K562 (cell line): ENCODE measurements at regions not wholly inside any gene's neighbourhood (a gene's known extent, or its start where the extent isn't known, plus 50 kb on each side); places are given as distances from the start of the nearest gene placed in this dataset.

Source experiments
- ATAC-seq: fragments of 200-7000 bp; cut with Tn5 transposase; 3 replicates; pipeline ENCODE4 v1.9.1; 2020; ENCODE audit warnings: moderate library complexity
- BruUV-seq: library from RNA; stranded (reverse); fragments of 400-500 nt; replicated peaks from 2 replicates; lab custom pipeline; 2021; lab: Mats Ljungman, UMichigan
- CTCF ChIA-PET: fragments of 300-600 bp; formaldehyde crosslinking; extraction: SDS; loops from one replicate; lab custom pipeline; 2021; ENCODE audit warnings: low intra/inter-chr PET ratio; lab: Yijun Ruan, JAX
- POLR2A ChIA-PET: fragments of 300-600, 350-650 bp; sonication (Branson Sonifier 250); formaldehyde crosslinking; extraction: SDS; loops from one replicate; lab custom pipeline; 2021; ENCODE audit warnings: antibody characterized with exemption, inconsistent platforms; lab: Yijun Ruan, JAX
- DNase-seq, 4 experiments: peaks; one replicate each; pipeline versions ENCODE4 v3.0.0 to v3.0.0-alpha.2; 2011 to 2018; ENCODE audit warnings: low spot score in 3 of 4, mixed read lengths in 3 of 4; ENCODE audit errors: extremely low read depth in 1 of 4
- FAIRE-seq: peaks from 2 replicates; lab custom pipeline; 2011; peaks lifted over from hg19 to GRCh38; lab: Jason Lieb, UNC
- H2AFZ ChIP-seq: 2 replicates; pipeline ENCODE4 v1.6.0; 2011; ENCODE audit warnings: low read depth, low read length, control low read depth, inconsistent platforms
- H3K27ac ChIP-seq: fragments of 200-600 bp; 3 replicates; pipeline ENCODE4 v1.8.0; 2011; ENCODE audit warnings: low read depth, mild to moderate bottlenecking, control low read depth, inconsistent platforms, low read length, moderate library complexity, mixed read lengths; ENCODE audit errors: extremely low read depth
- H3K27me3 ChIP-seq, 2 experiments: fragments of 300-600 bp in 1 of 2; 2 replicates in 1 of 2; 3 replicates in 1 of 2; pipeline versions ENCODE4 v1.6.0 to v1.8.0; 2011; ENCODE audit warnings: inconsistent platforms in 2 of 2, low read length in 2 of 2, mild to moderate bottlenecking in 1 of 2, mixed read lengths in 1 of 2, moderate library complexity in 1 of 2; ENCODE audit not compliant: control insufficient read depth in 2 of 2, insufficient read depth in 2 of 2
- H3K36me3 ChIP-seq: fragments of 300-600 bp; 3 replicates; pipeline ENCODE4 v1.8.0; 2011; ENCODE audit warnings: mild to moderate bottlenecking, low read length, inconsistent platforms; ENCODE audit not compliant: control insufficient read depth, insufficient read depth
- H3K4me1 ChIP-seq, 2 experiments: fragments of 200-600 bp in 1 of 2; replicated peaks in 1 of 2; 2 replicates in 1 of 2; 3 replicates in 1 of 2; pipeline versions ENCODE4 v1.5.1 to v1.8.0; 2011; ENCODE audit warnings: inconsistent platforms in 2 of 2, low read length in 2 of 2, mild to moderate bottlenecking in 1 of 2, mixed read lengths in 1 of 2, moderate library complexity in 1 of 2; ENCODE audit not compliant: control insufficient read depth in 2 of 2, insufficient read depth in 2 of 2
- H3K4me2 ChIP-seq: 2 replicates; pipeline ENCODE4 v1.6.1; 2011; ENCODE audit warnings: low read length, control low read depth, inconsistent platforms, mixed read lengths; ENCODE audit not compliant: insufficient read depth
- H3K4me3 ChIP-seq: fragments of 200-600 bp; sonication (generic), shearing (Covaris generic); 2 replicates; pipeline ENCODE4 v1.5.1; 2016; ENCODE audit warnings: control low read depth, inconsistent platforms
- H3K79me2 ChIP-seq: fragments of 200-600 bp; 3 replicates; pipeline ENCODE4 v1.8.0; 2011; ENCODE audit warnings: low read length, inconsistent platforms; ENCODE audit not compliant: control insufficient read depth, insufficient read depth
- H3K9ac ChIP-seq, 2 experiments: 2 replicates each; pipeline versions ENCODE4 v1.6.0 to v1.6.1; 2011; ENCODE audit warnings: low read depth in 2 of 2, low read length in 2 of 2, control low read depth in 1 of 2, inconsistent platforms in 1 of 2, mild to moderate bottlenecking in 1 of 2, mixed read lengths in 1 of 2; ENCODE audit not compliant: insufficient read depth in 1 of 2
- H3K9me1 ChIP-seq: one replicate; pipeline ENCODE4 v1.6.0; 2011; ENCODE audit warnings: inconsistent platforms, mild to moderate bottlenecking, low read length, moderate library complexity; ENCODE audit not compliant: control insufficient read depth, insufficient read depth
- H3K9me3 ChIP-seq: replicated peaks from 2 replicates; pipeline ENCODE4 v1.5.1; 2011; ENCODE audit warnings: low read depth, low read length, inconsistent platforms; ENCODE audit not compliant: control insufficient read depth, insufficient read depth
- H4K20me1 ChIP-seq: replicated peaks from 2 replicates; pipeline ENCODE4 v1.6.1; 2011; ENCODE audit warnings: low read length, inconsistent platforms, mixed read lengths; ENCODE audit not compliant: control insufficient read depth, insufficient read depth
- CREB1 ChIP-seq, 2 experiments: sonication (generic) in 1 of 2; formaldehyde crosslinking in 1 of 2; IDR thresholded peaks; 2 replicates each; pipeline versions ENCODE4 v1.6.1 to v1.8.0; 2012 to 2022; ENCODE audit warnings: inconsistent platforms in 1 of 2, mild to moderate bottlenecking in 1 of 2, missing genetic modification reagents in 1 of 2, moderate library complexity in 1 of 2
- HNRNPL ChIP-seq: fragments of 200-400 bp; formaldehyde crosslinking; IDR thresholded peaks from 2 replicates; pipeline ENCODE4 v1.6.1; 2017; ENCODE audit warnings: low read depth, mild to moderate bottlenecking, low read length
- LCOR ChIP-seq: sonication (generic); formaldehyde crosslinking; IDR thresholded peaks from 2 replicates; pipeline ENCODE4 v1.8.0; 2022; ENCODE audit warnings: mild to moderate bottlenecking, missing genetic modification reagents
- MAFF ChIP-seq: IDR thresholded peaks from 2 replicates; pipeline ENCODE4 v1.6.1; 2012; ENCODE audit warnings: low read length, improper control_type of control experiment
- NCOA6 ChIP-seq: fragments of 450-650 bp; IDR thresholded peaks from 2 replicates; pipeline ENCODE4 v1.6.1; 2017; ENCODE audit warnings: mild to moderate bottlenecking
- POLR2A ChIP-seq: fragments of 450-650 bp; conservative IDR thresholded peaks from 2 replicates; pipeline ENCODE4 v1.6.1; 2016
- PTBP1 ChIP-seq: fragments of 200-400 bp; formaldehyde crosslinking; IDR thresholded peaks from 2 replicates; pipeline ENCODE4 v1.6.1; 2017; ENCODE audit warnings: low read depth, low read length
- RBBP5 ChIP-seq: fragments of 200-600 bp; sonication (generic); IDR thresholded peaks from 2 replicates; pipeline ENCODE4 v1.6.1; 2012; ENCODE audit warnings: borderline replicate concordance, mild to moderate bottlenecking, low read length, control low read depth, inconsistent platforms; ENCODE audit not compliant: insufficient read depth, poor library complexity, severe bottlenecking
- RBM22 ChIP-seq: fragments of 200-400 bp; formaldehyde crosslinking; IDR thresholded peaks from 2 replicates; pipeline ENCODE4 v1.6.1; 2018; ENCODE audit warnings: low read length, low read depth; ENCODE audit not compliant: poor library complexity, severe bottlenecking
- SMARCC2 ChIP-seq: fragments of 450-650 bp; IDR thresholded peaks from 2 replicates; pipeline ENCODE4 v1.6.1; 2017; ENCODE audit warnings: antibody characterized with exemption, moderate library complexity, mild to moderate bottlenecking, low read depth
- WGBS: fragments of 100-300 bp; shearing (Covaris generic); methylation state at CpG from one replicate; pipeline ENCODE4 v1.1.6; 2016; ENCODE audit warnings: low coverage, mixed read lengths; ENCODE audit not compliant: insufficient coverage; ENCODE audit errors: missing lambda C conversion rate; 5-methylcytosine and 5-hydroxymethylcytosine counted together
- in situ Hi-C: fragments of 300-500 bp; cut with MboI; formaldehyde crosslinking; loops from 4 replicates; pipeline ENCODE4 v1.15.0; 2018; ENCODE audit warnings: inconsistent platforms, mixed read lengths
- intact Hi-C: fragments of 100-400 bp; cut with micrococcal nuclease; formaldehyde crosslinking; loops from 2 replicates; pipeline ENCODE4 v1.14.2; 2022
- TF ChIP-seq, protein P1 (sequence below): fragments of 450-650 bp; IDR thresholded peaks from 2 replicates; pipeline ENCODE4 v1.6.1; 2016; ENCODE audit warnings: low read depth
- TF ChIP-seq, protein P2 (sequence below): fragments of 250-450 bp; sonication (Bioruptor Pico); IDR thresholded peaks from 2 replicates; pipeline ENCODE4 v1.4.0; 2020; ENCODE audit warnings: mild to moderate bottlenecking, moderate library complexity, borderline replicate concordance
- TF ChIP-seq, protein P3 (sequence below): sonication (generic); formaldehyde crosslinking; IDR thresholded peaks from 2 replicates; pipeline ENCODE4 v1.9.0; 2022; ENCODE audit warnings: mild to moderate bottlenecking, missing genetic modification reagents

DNA sequence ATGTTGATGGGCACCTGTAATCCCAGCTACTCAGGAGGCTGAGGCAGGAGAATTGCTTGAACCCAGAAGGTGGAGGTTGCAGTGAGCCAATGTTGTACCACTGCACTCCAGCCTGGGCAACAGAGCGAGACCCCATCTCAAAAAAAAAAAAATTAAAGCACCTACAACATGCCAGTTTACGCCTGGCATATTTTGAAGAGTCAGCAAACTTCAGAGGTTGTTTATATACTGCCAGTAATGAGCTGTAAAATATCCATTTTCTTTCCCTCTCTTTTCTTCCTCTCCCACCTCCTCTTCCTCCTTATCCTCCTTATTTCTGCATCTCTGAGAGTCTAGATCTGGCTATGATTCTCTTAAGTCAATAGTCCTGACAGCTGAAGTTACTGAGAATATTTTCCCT, 556.5 kb upstream of the LARGE1 start:
- FAIRE-seq (no peak), ATAC-seq (no peak), DNase-seq (no peak)
- CTCF ChIA-PET = no interaction called here
- H3K27me3 ChIP-seq = no peaks in the 10 kb centered on the region
- BruUV-seq = no TSS peak
- H3K27ac ChIP-seq = no peak overlapping the region
- H3K9me1 ChIP-seq = no peaks in the 10 kb centered on the region
- no peaks in the 10 kb centered on the region for H4K20me1 ChIP-seq
- POLR2A ChIA-PET = no interaction called here
- no peak overlapping the region for H3K4me2 ChIP-seq
- H3K36me3 ChIP-seq = no peaks in the 10 kb centered on the region
- H3K4me3 ChIP-seq = no peak overlapping the region
- in situ Hi-C loops (no loop called here), intact Hi-C loops (no loop called here)
- H3K4me1 ChIP-seq = no peaks in the 10 kb centered on the region
- H3K9me3 ChIP-seq = no peaks in the 10 kb centered on the region
- no peak overlapping the region for H3K9ac ChIP-seq
- WGBS = 0% methylated on average over 2 of the region's 2 CpGs
- no peaks in the 10 kb centered on the region for H3K79me2 ChIP-seq
- no peak overlapping the region for H2AFZ ChIP-seq
- no peak for TF ChIP-seq RBM22
- no peak for TF ChIP-seq LCOR
- TF ChIP-seq, protein P1, sequence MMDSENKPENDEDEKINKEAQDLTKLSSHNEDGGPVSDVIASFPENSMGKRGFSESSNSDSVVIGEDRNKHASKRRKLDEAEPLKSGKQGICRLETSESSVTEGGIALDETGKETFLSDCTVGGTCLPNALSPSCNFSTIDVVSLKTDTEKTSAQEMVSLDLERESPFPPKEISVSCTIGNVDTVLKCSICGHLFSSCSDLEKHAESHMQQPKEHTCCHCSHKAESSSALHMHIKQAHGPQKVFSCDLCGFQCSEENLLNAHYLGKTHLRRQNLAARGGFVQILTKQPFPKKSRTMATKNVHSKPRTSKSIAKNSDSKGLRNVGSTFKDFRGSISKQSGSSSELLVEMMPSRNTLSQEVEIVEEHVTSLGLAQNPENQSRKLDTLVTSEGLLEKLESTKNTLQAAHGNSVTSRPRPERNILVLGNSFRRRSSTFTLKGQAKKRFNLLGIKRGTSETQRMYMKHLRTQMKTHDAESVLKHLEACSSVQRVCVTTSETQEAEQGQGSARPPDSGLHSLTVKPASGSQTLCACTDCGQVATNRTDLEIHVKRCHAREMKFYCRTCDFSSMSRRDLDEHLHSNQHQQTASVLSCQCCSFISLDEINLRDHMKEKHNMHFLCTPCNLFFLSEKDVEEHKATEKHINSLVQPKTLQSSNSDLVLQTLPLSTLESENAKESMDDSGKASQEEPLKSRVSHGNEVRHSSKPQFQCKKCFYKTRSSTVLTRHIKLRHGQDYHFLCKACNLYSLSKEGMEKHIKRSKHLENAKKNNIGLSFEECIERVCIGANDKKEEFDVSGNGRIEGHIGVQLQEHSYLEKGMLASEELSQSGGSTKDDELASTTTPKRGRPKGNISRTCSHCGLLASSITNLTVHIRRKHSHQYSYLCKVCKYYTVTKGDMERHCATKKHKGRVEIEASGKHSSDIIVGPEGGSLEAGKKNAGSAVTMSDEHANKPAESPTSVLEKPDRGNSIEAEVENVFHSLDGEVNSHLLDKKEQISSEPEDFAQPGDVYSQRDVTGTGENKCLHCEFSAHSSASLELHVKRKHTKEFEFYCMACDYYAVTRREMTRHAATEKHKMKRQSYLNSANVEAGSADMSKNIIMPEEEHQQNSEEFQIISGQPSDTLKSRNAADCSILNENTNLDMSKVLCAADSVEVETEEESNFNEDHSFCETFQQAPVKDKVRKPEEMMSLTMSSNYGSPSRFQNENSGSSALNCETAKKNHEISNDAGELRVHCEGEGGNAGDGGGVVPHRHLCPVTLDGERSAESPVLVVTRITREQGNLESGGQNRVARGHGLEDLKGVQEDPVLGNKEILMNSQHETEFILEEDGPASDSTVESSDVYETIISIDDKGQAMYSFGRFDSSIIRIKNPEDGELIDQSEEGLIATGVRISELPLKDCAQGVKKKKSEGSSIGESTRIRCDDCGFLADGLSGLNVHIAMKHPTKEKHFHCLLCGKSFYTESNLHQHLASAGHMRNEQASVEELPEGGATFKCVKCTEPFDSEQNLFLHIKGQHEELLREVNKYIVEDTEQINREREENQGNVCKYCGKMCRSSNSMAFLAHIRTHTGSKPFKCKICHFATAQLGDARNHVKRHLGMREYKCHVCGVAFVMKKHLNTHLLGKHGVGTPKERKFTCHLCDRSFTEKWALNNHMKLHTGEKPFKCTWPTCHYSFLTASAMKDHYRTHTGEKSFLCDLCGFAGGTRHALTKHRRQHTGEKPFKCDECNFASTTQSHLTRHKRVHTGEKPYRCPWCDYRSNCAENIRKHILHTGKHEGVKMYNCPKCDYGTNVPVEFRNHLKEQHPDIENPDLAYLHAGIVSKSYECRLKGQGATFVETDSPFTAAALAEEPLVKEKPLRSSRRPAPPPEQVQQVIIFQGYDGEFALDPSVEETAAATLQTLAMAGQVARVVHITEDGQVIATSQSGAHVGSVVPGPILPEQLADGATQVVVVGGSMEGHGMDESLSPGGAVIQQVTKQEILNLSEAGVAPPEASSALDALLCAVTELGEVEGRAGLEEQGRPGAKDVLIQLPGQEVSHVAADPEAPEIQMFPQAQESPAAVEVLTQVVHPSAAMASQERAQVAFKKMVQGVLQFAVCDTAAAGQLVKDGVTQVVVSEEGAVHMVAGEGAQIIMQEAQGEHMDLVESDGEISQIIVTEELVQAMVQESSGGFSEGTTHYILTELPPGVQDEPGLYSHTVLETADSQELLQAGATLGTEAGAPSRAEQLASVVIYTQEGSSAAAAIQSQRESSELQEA = no peak
- TF ChIP-seq MAFF = no peak
- TF ChIP-seq RBBP5 = no peak
- TF ChIP-seq, protein P2, sequence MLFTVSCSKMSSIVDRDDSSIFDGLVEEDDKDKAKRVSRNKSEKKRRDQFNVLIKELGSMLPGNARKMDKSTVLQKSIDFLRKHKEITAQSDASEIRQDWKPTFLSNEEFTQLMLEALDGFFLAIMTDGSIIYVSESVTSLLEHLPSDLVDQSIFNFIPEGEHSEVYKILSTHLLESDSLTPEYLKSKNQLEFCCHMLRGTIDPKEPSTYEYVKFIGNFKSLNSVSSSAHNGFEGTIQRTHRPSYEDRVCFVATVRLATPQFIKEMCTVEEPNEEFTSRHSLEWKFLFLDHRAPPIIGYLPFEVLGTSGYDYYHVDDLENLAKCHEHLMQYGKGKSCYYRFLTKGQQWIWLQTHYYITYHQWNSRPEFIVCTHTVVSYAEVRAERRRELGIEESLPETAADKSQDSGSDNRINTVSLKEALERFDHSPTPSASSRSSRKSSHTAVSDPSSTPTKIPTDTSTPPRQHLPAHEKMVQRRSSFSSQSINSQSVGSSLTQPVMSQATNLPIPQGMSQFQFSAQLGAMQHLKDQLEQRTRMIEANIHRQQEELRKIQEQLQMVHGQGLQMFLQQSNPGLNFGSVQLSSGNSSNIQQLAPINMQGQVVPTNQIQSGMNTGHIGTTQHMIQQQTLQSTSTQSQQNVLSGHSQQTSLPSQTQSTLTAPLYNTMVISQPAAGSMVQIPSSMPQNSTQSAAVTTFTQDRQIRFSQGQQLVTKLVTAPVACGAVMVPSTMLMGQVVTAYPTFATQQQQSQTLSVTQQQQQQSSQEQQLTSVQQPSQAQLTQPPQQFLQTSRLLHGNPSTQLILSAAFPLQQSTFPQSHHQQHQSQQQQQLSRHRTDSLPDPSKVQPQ (CRISPR knock-in tag) = no peak
- TF ChIP-seq PTBP1 = no peak
- no peak for TF ChIP-seq SMARCC2
- no peak for TF ChIP-seq HNRNPL
- TF ChIP-seq, protein P3, sequence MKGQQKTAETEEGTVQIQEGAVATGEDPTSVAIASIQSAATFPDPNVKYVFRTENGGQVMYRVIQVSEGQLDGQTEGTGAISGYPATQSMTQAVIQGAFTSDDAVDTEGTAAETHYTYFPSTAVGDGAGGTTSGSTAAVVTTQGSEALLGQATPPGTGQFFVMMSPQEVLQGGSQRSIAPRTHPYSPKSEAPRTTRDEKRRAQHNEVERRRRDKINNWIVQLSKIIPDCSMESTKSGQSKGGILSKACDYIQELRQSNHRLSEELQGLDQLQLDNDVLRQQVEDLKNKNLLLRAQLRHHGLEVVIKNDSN = no peak
- TF ChIP-seq POLR2A = no peak
- no peak for TF ChIP-seq CREB1 (IDR thresholded peaks at IDR 0.05)
- TF ChIP-seq CREB1 (CRISPR knock-in tag; IDR thresholded peaks at IDR 0.05) = no peak
- no peak for TF ChIP-seq NCOA6
